ENCODE measurements at regions not wholly inside any gene's neighbourhood (a gene's known extent, or its start where the extent isn't known, plus 50 kb on each side); places are given as distances from the start of the nearest gene placed in this dataset.
"Not testable (repeated sequence)": the region's sequence is repeated elsewhere in the genome, so short reads cannot be mapped to it uniquely, and the experiment has no call there.

GRCh38 chr12:131295559-131295958 lies 341.9 kb downstream of the ADGRD1 start:
- TF ChIP-seq CTCF, POLR2A (IDR thresholded peaks at IDR 0.05): not testable (repeated sequence)
